HG02623 (cell line): ENCODE measurements at regions not wholly inside any gene's neighbourhood (a gene's known extent, or its start where the extent isn't known, plus 50 kb on each side); places are given as distances from the start of the nearest gene placed in this dataset.

Experiments used
- ATAC-seq: cut with Tn5 transposase; IDR thresholded peaks from one replicate; pipeline ENCODE4 v1.9.1; 2021; ENCODE audit warnings: moderate library complexity; ENCODE audit not compliant: unreplicated experiment

- no peak for ATAC-seq
These were observed 180.4 kb upstream of the MC4R start for GRCh38 chr18:60552948-60553347.

GRCh38 chr18:60554967-60555366, 182.4 kb upstream of the MC4R start:
- ATAC-seq: no peak

GRCh38 chr18:60555625-60556024, 183.1 kb upstream of the MC4R start:
- ATAC-seq: no peak

GRCh38 chr18:60556326-60556725, 183.8 kb upstream of the MC4R start:
- no peak for ATAC-seq

GRCh38 chr18:60560071-60560470, 187.5 kb upstream of the MC4R start:
- ATAC-seq: no peak

GRCh38 chr18:60563082-60563481, 190.5 kb upstream of the MC4R start:
- no peak for ATAC-seq

GRCh38 chr18:60568220-60568619, 195.6 kb upstream of the MC4R start:
- no peak for ATAC-seq

- ATAC-seq: no peak
These were observed 197.6 kb upstream of the MC4R start for GRCh38 chr18:60570172-60570571.

GRCh38 chr18:60577457-60577856, 204.9 kb upstream of the MC4R start:
- no peak for ATAC-seq

GRCh38 chr18:60585670-60586069, 213.1 kb upstream of the MC4R start:
- ATAC-seq: no peak

GRCh38 chr18:60593249-60593648, 220.7 kb upstream of the MC4R start:
- ATAC-seq: no peak

- no peak for ATAC-seq
These were observed 224.4 kb upstream of the MC4R start for GRCh38 chr18:60596928-60597327.

GRCh38 chr18:60599267-60599666, 226.7 kb upstream of the MC4R start:
- peak; percentile 81 for ATAC-seq

- no peak for ATAC-seq
These were observed 227.4 kb upstream of the MC4R start for GRCh38 chr18:60599995-60600394.

- no peak for ATAC-seq
These were observed 228.7 kb upstream of the MC4R start for GRCh38 chr18:60601249-60601648.

GRCh38 chr18:60623331-60623730, 250.8 kb upstream of the MC4R start:
- no peak for ATAC-seq

- no peak for ATAC-seq
These were observed 251.6 kb upstream of the MC4R start for GRCh38 chr18:60624207-60624606.

- no peak for ATAC-seq
These were observed 267.3 kb upstream of the MC4R start for GRCh38 chr18:60639836-60640235.

- no peak for ATAC-seq
These were observed 270.4 kb upstream of the MC4R start for GRCh38 chr18:60643009-60643408.

- no peak for ATAC-seq
These were observed 274.1 kb upstream of the MC4R start for GRCh38 chr18:60646725-60647124.

- peak; percentile 98 for ATAC-seq
These were observed 276.5 kb upstream of the MC4R start for GRCh38 chr18:60649107-60649506.

GRCh38 chr18:60649842-60650536, 277.4 kb upstream of the MC4R start:
- ATAC-seq: no peak

- ATAC-seq: no peak
These were observed 281.7 kb upstream of the MC4R start for GRCh38 chr18:60654298-60654697.
